Adrenal gland (tissue), 5 donors: ENCODE measurements at regions not wholly inside any gene's neighbourhood (a gene's known extent, or its start where the extent isn't known, plus 50 kb on each side); places are given as distances from the start of the nearest gene placed in this dataset.

ENCODE experiments used
- CTCF ChIP-seq, 6 experiments: fragments of 450-650 bp in 4 of 6; fragments of 200-600 bp in 2 of 6; sonication (generic) in 1 of 6; IDR thresholded peaks; 1 replicate in 5 of 6; 2 replicates in 1 of 6; pipeline versions ENCODE4 v1.5.1 to v1.8.0; 2016 to 2021; ENCODE audit warnings: antibody characterized with exemption in 6 of 6, mild to moderate bottlenecking in 2 of 6, moderate library complexity in 1 of 6
- POLR2A ChIP-seq, 2 donors: fragments of 450-650 bp; IDR thresholded peaks; one replicate each; pipeline ENCODE4 v1.6.1; 2017; ENCODE audit warnings: antibody characterized with exemption in 2 of 2, mild to moderate bottlenecking in 2 of 2, moderate library complexity in 1 of 2
- donor health status: DM: no; HTN: no; CAD: no.

GRCh38 chr12:67088401-67089118 is 180.6 kb upstream of the CAND1 start:
- TF ChIP-seq CTCF (IDR thresholded peaks at IDR 0.05) (no peak), POLR2A (IDR thresholded peaks at IDR 0.05) (no peak)
